GM12878 (cell line): ENCODE measurements at regions not wholly inside any gene's neighbourhood (a gene's known extent, or its start where the extent isn't known, plus 50 kb on each side); places are given as distances from the start of the nearest gene placed in this dataset.

Experiments used
- ATAC-seq: fragments of 200-7000 bp; cut with Tn5 transposase; 3 replicates; pipeline ENCODE4 v1.9.1; 2020; ENCODE audit warnings: mild to moderate bottlenecking, moderate library complexity
- BruUV-seq: library from RNA; stranded (reverse); fragments of 400-500 nt; replicated peaks from 2 replicates; lab custom pipeline; 2021; lab: Mats Ljungman, UMichigan
- CTCF ChIA-PET: fragments of 300-600 bp; sonication (Branson Sonifier 250); formaldehyde crosslinking; extraction: SDS; loops from one replicate; lab custom pipeline; 2021; ENCODE audit warnings: inconsistent platforms; lab: Yijun Ruan, JAX
- POLR2A ChIA-PET: fragments of 350-600 bp; formaldehyde crosslinking; extraction: SDS; loops from one replicate; lab custom pipeline; 2021; ENCODE audit warnings: inconsistent platforms; lab: Charles Lee
- RAD21 ChIA-PET: fragments of 300-600 bp; sonication (Branson Sonifier 250); formaldehyde crosslinking; loops from one replicate; lab custom pipeline; 2023; ENCODE audit warnings: antibody characterized with exemption; ENCODE audit not compliant: unreplicated experiment; lab: Charles Lee
- SMC1A ChIA-PET: fragments of 300-600 bp; sonication (Branson Sonifier 250); formaldehyde crosslinking; loops from one replicate; lab custom pipeline; 2023; ENCODE audit not compliant: unreplicated experiment, uncharacterized antibody; lab: Charles Lee
- DNase-seq: peaks from one replicate; pipeline ENCODE4 v3.0.0-alpha.2; 2011; ENCODE audit warnings: low read depth, low spot score
- FAIRE-seq: peaks from 3 replicates; lab custom pipeline; 2011; peaks lifted over from hg19 to GRCh38; lab: Jason Lieb, UNC
- H2AFZ ChIP-seq: 2 replicates; pipeline ENCODE4 v1.6.0; 2011; ENCODE audit warnings: low read depth, low read length, control low read depth; ENCODE audit not compliant: control insufficient read depth
- H3K27ac ChIP-seq: 2 replicates; pipeline ENCODE4 v1.5.1; 2011; ENCODE audit warnings: control low read depth; ENCODE audit not compliant: control insufficient read depth, insufficient read depth
- H3K27me3 ChIP-seq, 2 experiments: replicated peaks in 1 of 2; 2 replicates each; pipeline versions ENCODE4 v1.6.0 to v1.6.1; 2011; ENCODE audit warnings: low read length in 1 of 2; ENCODE audit not compliant: control insufficient read depth in 2 of 2, insufficient read depth in 2 of 2
- H3K36me3 ChIP-seq, 2 experiments: 2 replicates each; pipeline ENCODE4 v1.5.1; 2011; ENCODE audit warnings: low read length in 1 of 2; ENCODE audit not compliant: control insufficient read depth in 2 of 2, insufficient read depth in 2 of 2
- H3K4me1 ChIP-seq: 2 replicates; pipeline ENCODE4 v1.6.1; 2011; ENCODE audit warnings: mild to moderate bottlenecking, low read length, moderate library complexity, mixed read lengths; ENCODE audit not compliant: control insufficient read depth, insufficient read depth
- H3K4me2 ChIP-seq: 2 replicates; pipeline ENCODE4 v1.6.0; 2011; ENCODE audit warnings: control low read depth; ENCODE audit not compliant: control insufficient read depth, insufficient read depth
- H3K4me3 ChIP-seq: fragments of 200-600 bp; sonication (generic); 2 replicates; pipeline ENCODE4 v1.5.1; 2016
- H3K79me2 ChIP-seq: 2 replicates; pipeline ENCODE4 v1.6.0; 2011; ENCODE audit warnings: low read length; ENCODE audit not compliant: control insufficient read depth, insufficient read depth
- H3K9ac ChIP-seq: 2 replicates; pipeline ENCODE4 v1.8.0; 2011; ENCODE audit warnings: low read length, control low read depth, mixed read lengths; ENCODE audit not compliant: control insufficient read depth, insufficient read depth
- H3K9me3 ChIP-seq: replicated peaks from 3 replicates; pipeline ENCODE4 v1.5.1; 2011; ENCODE audit warnings: mild to moderate bottlenecking, low read length; ENCODE audit not compliant: control insufficient read depth, insufficient read depth
- H4K20me1 ChIP-seq: 2 replicates; pipeline ENCODE4 v1.6.0; 2011; ENCODE audit not compliant: control insufficient read depth, insufficient read depth
- FOXM1 ChIP-seq: IDR thresholded peaks from 2 replicates; pipeline ENCODE4 v1.6.1; 2012; ENCODE audit warnings: low read depth, mild to moderate bottlenecking, inconsistent platforms, low read length, moderate library complexity
- POLR2AphosphoS5 ChIP-seq: IDR thresholded peaks from 2 replicates; pipeline ENCODE4 v1.6.1; 2011; ENCODE audit warnings: mild to moderate bottlenecking, low read length, inconsistent platforms
- ZBTB40 ChIP-seq: fragments of 450-650 bp; IDR thresholded peaks from 2 replicates; pipeline ENCODE4 v1.6.1; 2016; ENCODE audit warnings: mild to moderate bottlenecking, moderate library complexity, borderline replicate concordance
- WGBS: methylation state at CpG from one replicate; pipeline ENCODE4 v1.1.6; 2016; ENCODE audit warnings: low lambda C conversion rate; ENCODE audit not compliant: insufficient replicate concordance, insufficient coverage; ENCODE audit errors: missing lambda C conversion rate; 5-methylcytosine and 5-hydroxymethylcytosine counted together
- in situ Hi-C: fragments of 300-500 bp; cut with MboI; formaldehyde crosslinking; loops from 9 replicates; pipeline ENCODE4 v1.14.3; 2018; ENCODE audit warnings: mixed read lengths
- intact Hi-C: fragments of 100-400 bp; cut with micrococcal nuclease; formaldehyde crosslinking; loops from one replicate; pipeline ENCODE4 v1.14.2; 2022; ENCODE audit not compliant: unreplicated experiment
- TF ChIP-seq, protein P1 (sequence below): fragments of 450-650 bp; IDR thresholded peaks from 2 replicates; pipeline ENCODE4 v1.6.1; 2017; ENCODE audit warnings: low read depth, mild to moderate bottlenecking, moderate library complexity

- TF ChIP-seq ZBTB40 = no peak
Observed at GRCh38 chrX:38970845-38971244, 169.6 kb downstream of the MID1IP1 start (continued).

GRCh38 chrX:38973322-38973721 is 172.1 kb downstream of the MID1IP1 start:
- no peak overlapping the region for H3K4me3 ChIP-seq
- SMC1A ChIA-PET = interaction anchor here (1.3 kb wide), 1 partner anchor 9 kb away, joined by 4 read pairs; no protein-coding TSS in a partner anchor
- WGBS = 61% methylated on average over 3 of the region's 3 CpGs
- no peaks in the 10 kb centered on the region for H3K79me2 ChIP-seq
- TF ChIP-seq POLR2AphosphoS5 (no peak), FOXM1 (no peak)
- TF ChIP-seq, protein P1, sequence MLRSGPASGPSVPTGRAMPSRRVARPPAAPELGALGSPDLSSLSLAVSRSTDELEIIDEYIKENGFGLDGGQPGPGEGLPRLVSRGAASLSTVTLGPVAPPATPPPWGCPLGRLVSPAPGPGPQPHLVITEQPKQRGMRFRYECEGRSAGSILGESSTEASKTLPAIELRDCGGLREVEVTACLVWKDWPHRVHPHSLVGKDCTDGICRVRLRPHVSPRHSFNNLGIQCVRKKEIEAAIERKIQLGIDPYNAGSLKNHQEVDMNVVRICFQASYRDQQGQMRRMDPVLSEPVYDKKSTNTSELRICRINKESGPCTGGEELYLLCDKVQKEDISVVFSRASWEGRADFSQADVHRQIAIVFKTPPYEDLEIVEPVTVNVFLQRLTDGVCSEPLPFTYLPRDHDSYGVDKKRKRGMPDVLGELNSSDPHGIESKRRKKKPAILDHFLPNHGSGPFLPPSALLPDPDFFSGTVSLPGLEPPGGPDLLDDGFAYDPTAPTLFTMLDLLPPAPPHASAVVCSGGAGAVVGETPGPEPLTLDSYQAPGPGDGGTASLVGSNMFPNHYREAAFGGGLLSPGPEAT = no peak
- in situ Hi-C loops = loop anchor here (10.0 kb wide), 1 partner anchor 169 kb away; the partner anchor contains the start of gene MID1IP1
- no peak overlapping the region for H3K27ac ChIP-seq
- no peaks in the 10 kb centered on the region for H3K9me3 ChIP-seq
- FAIRE-seq = no peak
- H3K4me2 ChIP-seq = no peak overlapping the region
- no peak overlapping the region for H2AFZ ChIP-seq
- H3K4me1 ChIP-seq = no peaks in the 10 kb centered on the region
- H3K27me3 ChIP-seq = no peaks in the 10 kb centered on the region
- BruUV-seq = no TSS peak
- no peaks in the 10 kb centered on the region for H4K20me1 ChIP-seq
- no peak overlapping the region for H3K9ac ChIP-seq
- no peaks in the 10 kb centered on the region for H3K36me3 ChIP-seq
- no peak for ATAC-seq
- POLR2A ChIA-PET = no interaction called here
- no peak for DNase-seq
- RAD21 ChIA-PET = no interaction called here
- intact Hi-C loops = no loop called here
- CTCF ChIA-PET = interaction anchor here (0.6 kb wide), 1 partner anchor 280 kb away, joined by 3 read pairs; no protein-coding TSS in a partner anchor
